ENCODE measurements at regions not wholly inside any gene's neighbourhood (a gene's known extent, or its start where the extent isn't known, plus 50 kb on each side); places are given as distances from the start of the nearest gene placed in this dataset.
"Not testable (repeated sequence)": the region's sequence is repeated elsewhere in the genome, so short reads cannot be mapped to it uniquely, and the experiment has no call there.

DNA sequence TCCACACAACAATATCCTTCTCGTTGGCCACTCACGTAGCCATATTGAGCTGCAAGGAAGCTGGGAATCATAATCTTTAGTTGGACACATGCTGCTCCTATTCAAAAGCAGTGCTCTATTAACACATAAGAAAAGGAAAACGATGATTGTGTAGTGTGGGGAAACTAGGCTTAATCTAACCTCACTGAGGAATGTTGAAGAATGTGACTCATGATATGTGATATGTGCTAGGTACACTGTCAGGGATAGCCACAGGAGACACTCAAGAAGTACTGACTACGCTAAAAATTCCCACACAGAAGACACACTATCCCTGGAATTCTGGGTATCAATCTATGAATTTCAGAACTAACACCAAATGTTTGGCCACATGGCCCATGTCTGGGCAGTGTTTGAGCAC lies 328.1 kb upstream of the KLHL29 start:
- not testable (repeated sequence) for H3K36me3 ChIP-seq (ENCODE audit: control insufficient read depth, insufficient read depth, low read length); H3K9ac ChIP-seq (ENCODE audit: low read length); H3K4me3 ChIP-seq (ENCODE audit: low read depth, low read length); H3K4me1 ChIP-seq (ENCODE audit: control insufficient read depth, insufficient read depth, low read length); H3K9me3 ChIP-seq (ENCODE audit: control insufficient read depth, insufficient read depth, low read depth, low read length); H3K27me3 ChIP-seq (ENCODE audit: control insufficient read depth, insufficient read depth, low read length); H3K27ac ChIP-seq (ENCODE audit: low read depth, low read length)

DNA sequence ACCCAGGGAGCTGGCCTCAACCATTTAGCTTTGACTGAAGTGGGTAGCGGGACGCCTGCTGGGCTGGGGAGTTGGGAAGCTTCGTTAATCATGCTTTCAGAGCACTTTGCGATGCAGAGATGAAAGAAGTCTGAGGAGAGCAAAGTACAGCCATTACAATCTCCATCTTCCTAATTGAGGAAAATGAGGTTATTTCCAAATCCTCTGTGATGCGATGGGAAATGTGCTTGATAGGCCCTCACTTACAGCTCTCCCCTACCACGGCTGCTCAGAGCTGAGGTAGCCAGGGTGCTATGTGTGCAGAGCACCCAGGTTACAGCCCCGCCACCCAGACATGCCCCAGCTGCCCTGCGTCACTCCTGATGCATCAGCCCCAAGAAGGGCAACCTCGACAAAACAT lies 326.5 kb upstream of the KLHL29 start:
- no peak overlapping the region for H3K27ac ChIP-seq (ENCODE audit: low read depth, low read length)

DNA sequence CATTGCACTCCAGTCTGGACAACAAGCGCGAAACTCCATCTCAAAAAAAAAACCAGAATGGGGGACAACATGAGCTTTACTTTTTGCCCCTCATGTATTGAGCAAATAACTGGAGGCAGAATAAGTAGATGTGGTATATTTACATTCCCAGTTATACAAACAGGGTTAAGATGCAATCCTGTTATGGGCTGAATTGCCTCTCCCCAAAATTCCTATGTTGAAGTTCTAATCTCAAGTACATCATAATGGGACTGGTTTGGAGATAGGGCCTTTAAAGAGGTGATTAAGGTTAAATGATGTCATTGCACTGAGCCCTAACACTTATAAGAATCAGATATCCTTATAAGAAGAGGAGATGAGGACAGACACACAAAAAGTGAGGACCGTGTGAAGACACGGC lies 319.8 kb upstream of the KLHL29 start:
- no peak overlapping the region for H3K27ac ChIP-seq (ENCODE audit: low read depth, low read length)
- no peaks in the 10 kb centered on the region for H3K4me1 ChIP-seq (ENCODE audit: control insufficient read depth, insufficient read depth, low read length)
- H3K27me3 ChIP-seq (ENCODE audit: control insufficient read depth, insufficient read depth, low read length) = no peaks in the 10 kb centered on the region
- H3K4me3 ChIP-seq (ENCODE audit: low read depth, low read length) = no peak overlapping the region
- H3K36me3 ChIP-seq (ENCODE audit: control insufficient read depth, insufficient read depth, low read length) = no peaks in the 10 kb centered on the region
- no peaks in the 10 kb centered on the region for H3K9me3 ChIP-seq (ENCODE audit: control insufficient read depth, insufficient read depth, low read depth, low read length)
- H3K9ac ChIP-seq (ENCODE audit: low read length) = no peak overlapping the region

More for the DNA sequence above, 326.5 kb upstream of the KLHL29 start:
- no peaks in the 10 kb centered on the region for H3K9me3 ChIP-seq (ENCODE audit: control insufficient read depth, insufficient read depth, low read depth, low read length)
- H3K27me3 ChIP-seq (ENCODE audit: control insufficient read depth, insufficient read depth, low read length) = no peaks in the 10 kb centered on the region
- no peak overlapping the region for H3K9ac ChIP-seq (ENCODE audit: low read length)
- no peaks in the 10 kb centered on the region for H3K4me1 ChIP-seq (ENCODE audit: control insufficient read depth, insufficient read depth, low read length)
- no peak overlapping the region for H3K4me3 ChIP-seq (ENCODE audit: low read depth, low read length)
- H3K36me3 ChIP-seq (ENCODE audit: control insufficient read depth, insufficient read depth, low read length) = no peaks in the 10 kb centered on the region

DNA sequence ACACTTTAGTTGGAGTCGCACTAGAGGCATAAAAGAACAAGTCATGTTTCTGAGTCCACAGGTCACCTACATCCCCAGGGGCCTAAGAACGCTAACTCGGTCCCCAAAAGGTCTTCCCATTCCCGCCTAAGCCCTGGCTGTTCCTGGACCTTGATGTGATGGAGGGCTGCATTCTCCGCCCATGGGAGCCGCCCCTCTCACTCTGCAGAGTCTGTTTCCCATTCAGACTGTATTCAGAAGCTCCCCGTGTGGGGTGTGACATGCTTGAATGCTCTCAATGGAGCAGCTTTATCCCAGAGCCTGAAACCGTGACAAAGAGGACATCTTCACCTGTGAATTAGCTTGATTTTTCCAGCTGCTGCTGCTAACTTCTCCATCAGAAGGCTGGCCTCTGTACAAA lies 319.0 kb upstream of the KLHL29 start:
- H3K9me3 ChIP-seq (ENCODE audit: control insufficient read depth, insufficient read depth, low read depth, low read length) = no peaks in the 10 kb centered on the region
- H3K4me3 ChIP-seq (ENCODE audit: low read depth, low read length) = no peak overlapping the region
- H3K9ac ChIP-seq (ENCODE audit: low read length) = no peak overlapping the region
- H3K27me3 ChIP-seq (ENCODE audit: control insufficient read depth, insufficient read depth, low read length) = no peaks in the 10 kb centered on the region
- no peak overlapping the region for H3K27ac ChIP-seq (ENCODE audit: low read depth, low read length)
- no peaks in the 10 kb centered on the region for H3K36me3 ChIP-seq (ENCODE audit: control insufficient read depth, insufficient read depth, low read length)
- H3K4me1 ChIP-seq (ENCODE audit: control insufficient read depth, insufficient read depth, low read length) = no peaks in the 10 kb centered on the region

DNA sequence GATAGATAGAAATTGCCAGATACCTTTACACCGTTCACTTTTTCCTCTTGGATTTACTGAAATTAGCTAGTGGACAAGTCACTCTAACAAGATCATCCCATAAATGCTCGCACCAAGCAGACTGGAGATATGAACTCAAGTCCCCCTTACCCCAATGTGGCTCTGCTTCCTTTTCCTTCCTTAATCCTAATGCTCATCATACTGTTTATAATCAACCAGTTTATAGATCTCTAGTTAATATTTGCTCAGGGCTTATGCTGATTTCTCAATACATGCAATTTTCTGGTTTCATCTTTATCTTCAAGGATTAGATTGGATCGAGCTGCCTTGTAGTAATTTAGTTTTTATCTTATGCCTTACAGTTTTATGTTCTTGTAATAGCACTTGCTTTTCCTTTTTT lies 318.3 kb upstream of the KLHL29 start:
- Histone ChIP-seq H3K36me3 (ENCODE audit: control insufficient read depth, insufficient read depth, low read length) (no peaks in the 10 kb centered on the region), H3K27ac (ENCODE audit: low read depth, low read length) (no peak overlapping the region), H3K27me3 (ENCODE audit: control insufficient read depth, insufficient read depth, low read length) (no peaks in the 10 kb centered on the region), H3K9me3 (ENCODE audit: control insufficient read depth, insufficient read depth, low read depth, low read length) (no peaks in the 10 kb centered on the region), H3K9ac (ENCODE audit: low read length) (no peak overlapping the region), H3K4me1 (ENCODE audit: control insufficient read depth, insufficient read depth, low read length) (no peaks in the 10 kb centered on the region), H3K4me3 (ENCODE audit: low read depth, low read length) (no peak overlapping the region)

DNA sequence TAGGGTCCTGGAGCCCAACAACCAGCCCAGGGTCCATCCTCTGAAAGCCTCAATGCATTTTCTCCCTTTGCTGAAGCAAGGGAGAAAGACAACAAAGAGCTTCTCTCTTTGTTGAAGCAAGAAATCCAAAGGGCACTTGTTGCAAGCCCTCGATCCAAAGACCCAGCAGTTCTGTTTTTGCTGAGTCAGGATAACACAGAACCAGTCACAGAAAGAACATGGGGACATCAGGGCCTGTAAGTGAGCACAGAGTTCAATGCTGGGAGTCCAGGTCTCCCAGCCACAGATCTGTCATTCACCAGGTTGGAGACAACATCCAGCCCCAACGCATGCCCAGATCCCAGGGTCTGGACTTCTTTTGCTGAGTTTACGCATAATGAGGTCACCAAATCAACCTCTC lies 315.8 kb upstream of the KLHL29 start:
- no peaks in the 10 kb centered on the region for H3K9me3 ChIP-seq (ENCODE audit: control insufficient read depth, insufficient read depth, low read depth, low read length)
- no peaks in the 10 kb centered on the region for H3K4me1 ChIP-seq (ENCODE audit: control insufficient read depth, insufficient read depth, low read length)
- H3K27me3 ChIP-seq (ENCODE audit: control insufficient read depth, insufficient read depth, low read length) = no peaks in the 10 kb centered on the region
- no peak overlapping the region for H3K9ac ChIP-seq (ENCODE audit: low read length)
- no peaks in the 10 kb centered on the region for H3K36me3 ChIP-seq (ENCODE audit: control insufficient read depth, insufficient read depth, low read length)
- no peak overlapping the region for H3K4me3 ChIP-seq (ENCODE audit: low read depth, low read length)
- no peak overlapping the region for H3K27ac ChIP-seq (ENCODE audit: low read depth, low read length)

DNA sequence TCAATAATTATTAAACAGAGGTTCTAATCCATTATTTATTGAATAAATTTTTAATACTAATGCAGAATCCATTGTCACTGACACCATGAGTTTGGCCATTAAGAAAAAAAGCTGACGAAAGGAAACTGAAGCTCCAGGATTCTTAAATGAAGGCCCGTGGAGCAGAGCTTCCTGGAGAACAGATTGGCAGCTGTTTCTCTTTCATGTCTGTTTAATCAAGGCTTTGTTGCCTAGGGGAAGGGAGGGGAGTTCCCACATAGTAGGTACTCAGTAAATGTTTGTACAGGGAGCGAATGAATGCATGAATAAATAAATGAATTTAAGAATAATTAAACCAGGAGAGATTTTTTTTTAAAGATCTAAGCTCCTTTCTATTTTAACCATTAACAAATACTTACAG lies 315.1 kb upstream of the KLHL29 start:
- H3K4me1 ChIP-seq (ENCODE audit: control insufficient read depth, insufficient read depth, low read length) = no peaks in the 10 kb centered on the region
- no peaks in the 10 kb centered on the region for H3K27me3 ChIP-seq (ENCODE audit: control insufficient read depth, insufficient read depth, low read length)
- H3K27ac ChIP-seq (ENCODE audit: low read depth, low read length) = no peak overlapping the region
- H3K4me3 ChIP-seq (ENCODE audit: low read depth, low read length) = no peak overlapping the region
- H3K36me3 ChIP-seq (ENCODE audit: control insufficient read depth, insufficient read depth, low read length) = no peaks in the 10 kb centered on the region
- H3K9me3 ChIP-seq (ENCODE audit: control insufficient read depth, insufficient read depth, low read depth, low read length) = no peaks in the 10 kb centered on the region
- H3K9ac ChIP-seq (ENCODE audit: low read length) = no peak overlapping the region

DNA sequence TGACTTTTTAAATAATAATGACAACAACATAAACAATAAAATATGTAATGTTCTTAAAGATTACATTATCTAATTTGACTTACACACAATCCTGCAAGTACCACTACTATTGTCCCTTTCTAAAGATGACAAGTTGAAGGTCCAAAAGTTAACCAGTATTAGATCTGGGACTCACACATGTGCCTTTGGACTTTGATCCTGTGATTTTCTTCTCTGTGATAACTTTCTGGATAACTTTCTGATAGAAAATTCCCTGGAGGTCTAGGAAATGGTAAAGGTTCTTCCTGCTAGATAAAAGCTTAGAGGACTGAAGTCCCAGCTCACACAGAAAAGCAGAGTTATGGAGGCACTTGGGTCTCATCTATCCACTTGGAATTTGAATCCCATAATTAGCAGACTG lies 311.9 kb upstream of the KLHL29 start:
- Histone ChIP-seq H3K27ac (ENCODE audit: low read depth, low read length) (no peak overlapping the region), H3K36me3 (ENCODE audit: control insufficient read depth, insufficient read depth, low read length) (no peaks in the 10 kb centered on the region), H3K9ac (ENCODE audit: low read length) (no peak overlapping the region), H3K4me1 (ENCODE audit: control insufficient read depth, insufficient read depth, low read length) (no peaks in the 10 kb centered on the region), H3K9me3 (ENCODE audit: control insufficient read depth, insufficient read depth, low read depth, low read length) (no peaks in the 10 kb centered on the region), H3K27me3 (ENCODE audit: control insufficient read depth, insufficient read depth, low read length) (no peaks in the 10 kb centered on the region), H3K4me3 (ENCODE audit: low read depth, low read length) (no peak overlapping the region)

DNA sequence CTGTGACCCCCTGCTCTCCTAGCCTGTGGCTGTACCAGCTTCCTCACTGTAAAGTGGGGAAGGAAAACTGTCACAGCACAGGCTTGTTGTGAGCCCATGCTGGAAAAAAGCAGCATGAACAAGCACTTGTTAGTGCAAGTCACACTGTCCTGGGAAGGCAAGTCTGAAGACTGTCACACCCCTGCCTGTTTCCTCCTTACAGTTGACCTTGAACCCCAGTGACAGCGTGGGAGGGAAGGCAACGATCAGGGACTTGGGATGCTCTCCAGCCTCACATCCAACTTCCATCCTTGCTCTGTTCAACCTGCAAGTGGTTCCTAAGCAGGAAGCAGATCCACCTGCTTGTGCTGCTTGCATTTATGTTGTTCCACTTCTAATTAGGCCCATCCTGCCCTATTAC lies 311.3 kb upstream of the KLHL29 start:
- H3K27me3 ChIP-seq (ENCODE audit: control insufficient read depth, insufficient read depth, low read length) = no peaks in the 10 kb centered on the region
- H3K9ac ChIP-seq (ENCODE audit: low read length) = no peak overlapping the region
- H3K27ac ChIP-seq (ENCODE audit: low read depth, low read length) = no peak overlapping the region
- no peaks in the 10 kb centered on the region for H3K36me3 ChIP-seq (ENCODE audit: control insufficient read depth, insufficient read depth, low read length)
- H3K4me3 ChIP-seq (ENCODE audit: low read depth, low read length) = no peak overlapping the region
- no peaks in the 10 kb centered on the region for H3K4me1 ChIP-seq (ENCODE audit: control insufficient read depth, insufficient read depth, low read length)
- no peaks in the 10 kb centered on the region for H3K9me3 ChIP-seq (ENCODE audit: control insufficient read depth, insufficient read depth, low read depth, low read length)

DNA sequence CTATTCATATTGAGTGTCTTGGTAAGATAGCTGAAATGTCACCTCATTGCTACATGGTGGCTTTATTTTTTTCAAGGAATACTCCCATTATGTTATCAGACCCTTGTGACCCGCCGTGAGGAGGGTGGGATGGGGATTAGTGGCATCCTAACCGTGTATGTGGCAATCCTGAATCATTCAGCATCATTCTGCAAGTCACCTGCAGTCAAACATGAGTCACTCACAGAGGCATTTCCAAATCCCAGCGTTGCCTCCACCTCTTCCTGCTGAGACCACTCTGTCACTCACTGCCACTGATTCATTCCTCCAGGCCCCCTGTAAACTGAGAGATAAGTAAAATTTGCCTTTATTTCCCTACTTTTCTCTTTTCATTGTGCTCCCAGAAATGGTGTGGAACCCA lies 307.4 kb upstream of the KLHL29 start:
- Histone ChIP-seq H3K4me1 (ENCODE audit: control insufficient read depth, insufficient read depth, low read length) (no peaks in the 10 kb centered on the region), H3K9ac (ENCODE audit: low read length) (no peak overlapping the region), H3K27me3 (ENCODE audit: control insufficient read depth, insufficient read depth, low read length) (no peaks in the 10 kb centered on the region), H3K27ac (ENCODE audit: low read depth, low read length) (no peak overlapping the region), H3K36me3 (ENCODE audit: control insufficient read depth, insufficient read depth, low read length) (no peaks in the 10 kb centered on the region), H3K4me3 (ENCODE audit: low read depth, low read length) (no peak overlapping the region), H3K9me3 (ENCODE audit: control insufficient read depth, insufficient read depth, low read depth, low read length) (no peaks in the 10 kb centered on the region)

DNA sequence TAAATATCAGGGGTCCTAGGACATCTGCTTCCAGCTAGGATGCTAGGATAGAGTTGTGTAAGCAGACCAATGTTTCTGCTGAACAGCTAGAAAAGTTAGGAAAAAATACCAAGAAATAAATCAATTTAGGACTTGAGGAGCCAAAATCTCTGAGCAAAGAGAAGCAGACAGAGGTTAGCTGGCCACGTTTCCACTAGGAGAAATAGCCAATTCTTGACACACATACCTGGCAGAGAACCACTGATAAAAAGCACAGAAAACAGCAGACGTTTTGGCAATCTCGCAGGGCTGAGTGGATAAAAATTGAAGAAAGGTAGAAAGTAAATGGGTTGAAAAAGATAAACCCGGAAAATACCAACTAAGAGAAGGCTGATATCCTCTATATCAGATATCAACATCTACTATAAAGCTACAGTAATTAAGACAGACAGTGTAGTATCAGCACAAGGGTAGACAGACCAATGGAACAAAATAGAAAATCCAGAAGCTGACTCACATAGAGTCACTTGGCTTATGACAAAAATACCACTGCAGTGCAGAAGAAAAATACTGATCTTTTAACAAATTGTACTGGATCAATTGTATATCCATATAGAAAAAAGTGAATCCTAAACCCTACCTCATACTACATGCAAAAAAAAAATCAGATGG lies 306.1 kb upstream of the KLHL29 start:
- Histone ChIP-seq H3K27me3 (ENCODE audit: control insufficient read depth, insufficient read depth, low read length) (no peaks in the 10 kb centered on the region), H3K4me1 (ENCODE audit: control insufficient read depth, insufficient read depth, low read length) (no peaks in the 10 kb centered on the region), H3K9me3 (ENCODE audit: control insufficient read depth, insufficient read depth, low read depth, low read length) (no peaks in the 10 kb centered on the region), H3K27ac (ENCODE audit: low read depth, low read length) (no peak overlapping the region), H3K4me3 (ENCODE audit: low read depth, low read length) (no peak overlapping the region), H3K9ac (ENCODE audit: low read length) (no peak overlapping the region), H3K36me3 (ENCODE audit: control insufficient read depth, insufficient read depth, low read length) (no peaks in the 10 kb centered on the region)

DNA sequence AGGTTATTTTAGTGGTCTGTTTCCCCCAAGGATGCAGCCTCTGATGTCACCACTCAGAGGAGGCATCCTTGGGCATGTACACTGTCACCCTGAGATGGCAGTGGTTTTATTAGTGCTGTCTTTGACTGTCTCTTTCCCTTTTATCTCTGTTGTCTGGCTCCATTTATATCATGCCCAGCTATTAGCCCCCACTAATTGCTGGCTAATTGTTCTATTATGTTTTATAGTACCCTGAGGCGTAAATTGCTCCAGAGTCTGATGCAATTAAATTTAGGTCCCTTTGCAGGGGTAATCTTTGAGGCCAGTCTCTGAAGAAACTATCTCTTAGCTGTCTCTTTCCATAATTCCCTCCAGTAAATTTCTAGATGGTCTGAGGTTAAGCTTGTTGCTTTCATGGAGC lies 301.0 kb upstream of the KLHL29 start:
- no peaks in the 10 kb centered on the region for H3K27me3 ChIP-seq (ENCODE audit: control insufficient read depth, insufficient read depth, low read length)
- H3K4me1 ChIP-seq (ENCODE audit: control insufficient read depth, insufficient read depth, low read length) = no peaks in the 10 kb centered on the region
- H3K9ac ChIP-seq (ENCODE audit: low read length) = no peak overlapping the region
- no peak overlapping the region for H3K4me3 ChIP-seq (ENCODE audit: low read depth, low read length)
- peaks cover 10% of the 10 kb centered on the region for H3K9me3 ChIP-seq (ENCODE audit: control insufficient read depth, insufficient read depth, low read depth, low read length)
- no peak overlapping the region for H3K27ac ChIP-seq (ENCODE audit: low read depth, low read length)
- H3K36me3 ChIP-seq (ENCODE audit: control insufficient read depth, insufficient read depth, low read length) = no peaks in the 10 kb centered on the region

Data from HUES6 (cell line).